ENCODE measurements at regions not wholly inside any gene's neighbourhood (a gene's known extent, or its start where the extent isn't known, plus 50 kb on each side); places are given as distances from the start of the nearest gene placed in this dataset.

DNA sequence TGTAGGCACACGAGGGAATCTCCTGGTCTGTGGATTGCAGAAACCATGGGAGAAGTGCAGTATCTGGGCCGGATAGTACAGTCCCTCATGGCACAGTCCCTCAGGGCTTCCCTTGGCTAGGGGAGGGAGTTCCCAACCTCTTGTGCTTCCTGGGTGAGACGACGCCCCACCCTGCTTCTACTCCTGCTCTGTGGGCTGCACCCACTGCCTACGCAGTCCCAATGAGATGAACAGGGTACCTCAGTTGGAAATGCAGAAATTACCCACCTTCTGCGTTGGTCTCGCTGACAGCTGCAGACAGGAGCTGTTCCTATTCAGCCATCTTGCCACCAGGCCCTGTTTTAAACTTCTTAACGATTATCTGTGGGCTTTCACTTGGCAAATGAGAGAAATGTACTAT lies 157.2 kb upstream of the CARD18 start:
- TF ChIP-seq, protein P1, sequence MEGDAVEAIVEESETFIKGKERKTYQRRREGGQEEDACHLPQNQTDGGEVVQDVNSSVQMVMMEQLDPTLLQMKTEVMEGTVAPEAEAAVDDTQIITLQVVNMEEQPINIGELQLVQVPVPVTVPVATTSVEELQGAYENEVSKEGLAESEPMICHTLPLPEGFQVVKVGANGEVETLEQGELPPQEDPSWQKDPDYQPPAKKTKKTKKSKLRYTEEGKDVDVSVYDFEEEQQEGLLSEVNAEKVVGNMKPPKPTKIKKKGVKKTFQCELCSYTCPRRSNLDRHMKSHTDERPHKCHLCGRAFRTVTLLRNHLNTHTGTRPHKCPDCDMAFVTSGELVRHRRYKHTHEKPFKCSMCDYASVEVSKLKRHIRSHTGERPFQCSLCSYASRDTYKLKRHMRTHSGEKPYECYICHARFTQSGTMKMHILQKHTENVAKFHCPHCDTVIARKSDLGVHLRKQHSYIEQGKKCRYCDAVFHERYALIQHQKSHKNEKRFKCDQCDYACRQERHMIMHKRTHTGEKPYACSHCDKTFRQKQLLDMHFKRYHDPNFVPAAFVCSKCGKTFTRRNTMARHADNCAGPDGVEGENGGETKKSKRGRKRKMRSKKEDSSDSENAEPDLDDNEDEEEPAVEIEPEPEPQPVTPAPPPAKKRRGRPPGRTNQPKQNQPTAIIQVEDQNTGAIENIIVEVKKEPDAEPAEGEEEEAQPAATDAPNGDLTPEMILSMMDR (conservative IDR thresholded peaks at IDR 0.05; ENCODE audit: low read length): no peak
- no peak for TF ChIP-seq EZH2phosphoT487 (IDR thresholded peaks at IDR 0.05; ENCODE audit: borderline replicate concordance, low read depth, low read length)

Data from OCI-LY7 (cell line).